HG03442 (cell line): ENCODE measurements at regions not wholly inside any gene's neighbourhood (a gene's known extent, or its start where the extent isn't known, plus 50 kb on each side); places are given as distances from the start of the nearest gene placed in this dataset.

Experiments
- ATAC-seq: cut with Tn5 transposase; IDR thresholded peaks from one replicate; pipeline ENCODE4 v1.9.1; 2021; ENCODE audit warnings: mild to moderate bottlenecking, moderate library complexity; ENCODE audit not compliant: unreplicated experiment

GRCh38 chr17:79541056-79541850 lies 69.6 kb downstream of the RBFOX3 start:
- no peak for ATAC-seq

GRCh38 chr17:79539944-79540705 lies 70.7 kb downstream of the RBFOX3 start:
- no peak for ATAC-seq

- ATAC-seq: no peak
Measured at GRCh38 chr17:79538291-79538690, 72.6 kb downstream of the RBFOX3 start.

- ATAC-seq: no peak
Measured at GRCh38 chr17:79537686-79538085, 73.2 kb downstream of the RBFOX3 start.

GRCh38 chr17:79537061-79537460 lies 73.8 kb downstream of the RBFOX3 start:
- no peak for ATAC-seq

GRCh38 chr17:79536212-79536840 lies 74.5 kb downstream of the RBFOX3 start:
- no peak for ATAC-seq

GRCh38 chr17:79535728-79536025 lies 75.2 kb downstream of the RBFOX3 start:
- ATAC-seq: no peak

- ATAC-seq: no peak
Measured at GRCh38 chr17:79534851-79535727, 75.8 kb downstream of the RBFOX3 start.

- no peak for ATAC-seq
Measured at GRCh38 chr17:79534111-79534510, 76.7 kb downstream of the RBFOX3 start.

GRCh38 chr17:79533116-79533515 lies 77.7 kb downstream of the RBFOX3 start:
- no peak for ATAC-seq

- no peak for ATAC-seq
Measured at GRCh38 chr17:79532107-79532790, 78.6 kb downstream of the RBFOX3 start.

GRCh38 chr17:79531191-79532095 lies 79.4 kb downstream of the RBFOX3 start:
- no peak for ATAC-seq

- no peak for ATAC-seq
Measured at GRCh38 chr17:79530361-79531105, 80.3 kb downstream of the RBFOX3 start.

GRCh38 chr17:79529661-79530081 lies 81.2 kb downstream of the RBFOX3 start:
- no peak for ATAC-seq

GRCh38 chr17:79528592-79529125 lies 82.2 kb downstream of the RBFOX3 start:
- no peak for ATAC-seq

- ATAC-seq: no peak
Measured at GRCh38 chr17:79527306-79527705, 83.5 kb downstream of the RBFOX3 start.

- ATAC-seq: no peak
Measured at GRCh38 chr17:79525793-79526677, 84.8 kb downstream of the RBFOX3 start.
